SH-SY5Y (cell line): ENCODE measurements at regions not wholly inside any gene's neighbourhood (a gene's known extent, or its start where the extent isn't known, plus 50 kb on each side); places are given as distances from the start of the nearest gene placed in this dataset.

ENCODE experiments used
- GATA2 ChIP-seq: IDR thresholded peaks from 2 replicates; pipeline ENCODE4 v1.6.1; 2011; ENCODE audit warnings: mild to moderate bottlenecking, low read depth, low read length
- GATA3 ChIP-seq: IDR thresholded peaks from 2 replicates; pipeline ENCODE4 v1.6.1; 2011; ENCODE audit warnings: low read depth, mild to moderate bottlenecking, low read length, moderate library complexity

DNA sequence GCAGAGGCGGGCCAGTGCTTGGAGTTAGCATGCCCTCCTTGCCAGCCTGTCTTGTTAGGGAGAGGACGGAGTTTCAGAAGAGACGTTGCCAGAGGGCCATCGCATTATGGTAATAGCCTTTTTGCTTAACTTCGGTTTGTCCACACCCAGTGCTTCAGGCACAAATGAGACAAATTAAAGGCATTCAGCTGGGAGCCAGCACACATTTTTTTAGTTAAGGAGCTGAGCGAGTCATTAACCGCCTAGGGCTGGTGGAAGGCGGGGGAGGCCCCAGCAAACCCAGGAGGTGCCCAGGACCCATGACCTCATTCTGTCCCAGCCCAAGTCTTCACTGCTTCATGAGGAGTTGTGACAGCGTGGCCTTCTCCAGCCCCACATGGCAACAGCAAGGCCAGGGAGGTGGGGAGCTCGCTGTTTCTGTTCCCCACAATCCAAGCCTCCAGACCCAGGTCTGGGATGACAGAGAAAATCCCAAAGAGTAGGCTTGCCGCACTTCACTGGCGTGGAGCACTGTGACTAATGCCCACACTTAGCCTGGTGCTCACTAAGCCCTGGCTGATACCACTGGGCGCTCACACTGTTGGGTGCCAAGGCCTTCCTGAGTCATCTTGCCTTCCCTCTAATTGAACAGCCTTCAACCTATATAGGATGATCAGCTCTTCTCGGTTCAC lies 237.1 kb downstream of the ANKRD60 start:
- TF ChIP-seq GATA3 = no peak
- TF ChIP-seq GATA2 = no peak
